Gastroesophageal sphincter (tissue), 3 donors: ENCODE measurements at regions not wholly inside any gene's neighbourhood (a gene's known extent, or its start where the extent isn't known, plus 50 kb on each side); places are given as distances from the start of the nearest gene placed in this dataset.

Source experiments
- CTCF ChIP-seq, 4 experiments: fragments of 200-600 bp in 2 of 4; fragments of 450-650 bp in 2 of 4; sonication (generic) in 1 of 4; IDR thresholded peaks; one replicate each; pipeline ENCODE4 v1.5.1; 2017 to 2019; ENCODE audit warnings: antibody characterized with exemption in 4 of 4, mild to moderate bottlenecking in 2 of 4, moderate library complexity in 2 of 4
- EP300 ChIP-seq: sonication (generic); formaldehyde crosslinking; IDR thresholded peaks from one replicate; pipeline ENCODE4 v1.6.1; 2017; ENCODE audit warnings: antibody characterized with exemption, mild to moderate bottlenecking
- POLR2A ChIP-seq, 2 donors: fragments of 450-650 bp; IDR thresholded peaks; one replicate each; pipeline ENCODE4 v1.6.1; 2017; ENCODE audit warnings: antibody characterized with exemption in 2 of 2, mild to moderate bottlenecking in 2 of 2, moderate library complexity in 1 of 2

- TF ChIP-seq POLR2A (IDR thresholded peaks at IDR 0.05) = no peak
- no peak for TF ChIP-seq CTCF (IDR thresholded peaks at IDR 0.05)
- no peak for TF ChIP-seq EP300
These were observed 1183.2 kb downstream of the CDH11 start for GRCh38 chr16:63938661-63939060.
